ENCODE measurements at regions not wholly inside any gene's neighbourhood (a gene's known extent, or its start where the extent isn't known, plus 50 kb on each side); places are given as distances from the start of the nearest gene placed in this dataset.

DNA sequence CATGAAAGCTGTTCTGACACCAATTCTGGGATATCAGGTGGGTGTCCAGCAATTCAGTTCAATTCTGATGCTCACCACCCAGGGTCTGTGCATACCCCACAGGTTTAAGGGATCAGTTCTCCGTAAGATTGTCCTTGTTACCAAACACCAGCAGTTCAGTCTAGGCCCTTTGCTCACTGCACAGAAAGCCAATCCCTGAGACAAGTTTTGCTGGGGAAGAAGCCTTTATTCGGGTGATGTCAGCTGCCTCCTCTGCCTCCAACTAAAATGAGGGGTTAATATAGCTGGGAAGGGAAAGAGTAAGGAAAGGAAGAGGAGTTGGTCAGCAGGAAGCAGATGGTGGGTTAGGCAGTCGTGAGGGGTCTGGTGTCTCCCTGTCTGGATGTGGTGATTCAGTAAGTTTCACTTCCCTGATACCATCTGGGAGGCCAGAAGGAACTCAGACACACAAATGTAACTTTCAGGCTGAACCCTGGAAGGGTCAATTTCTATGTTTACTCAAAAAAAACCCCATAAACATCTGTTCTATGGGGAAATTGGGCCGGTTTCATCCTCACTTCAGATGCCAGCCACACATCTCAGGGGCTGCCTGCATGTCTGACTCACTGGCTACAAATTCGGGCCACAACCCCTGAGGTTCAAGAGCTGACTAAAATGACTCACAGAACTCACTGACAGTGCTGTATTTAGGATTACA lies 83.3 kb upstream of the PGBD5 start:
- ATAC-seq (peak; percentile 44 to 73 (median 59)), DNase-seq (no peak)
- no peaks in the 10 kb centered on the region for H3K27me3 ChIP-seq
- no peaks in the 10 kb centered on the region for H3K36me3 ChIP-seq
- WGBS (ENCODE audit: insufficient coverage, low coverage, low lambda C conversion rate, missing lambda C conversion rate) = 6% methylated on average over 2 of the region's 5 CpGs
- TF ChIP-seq, protein P1, sequence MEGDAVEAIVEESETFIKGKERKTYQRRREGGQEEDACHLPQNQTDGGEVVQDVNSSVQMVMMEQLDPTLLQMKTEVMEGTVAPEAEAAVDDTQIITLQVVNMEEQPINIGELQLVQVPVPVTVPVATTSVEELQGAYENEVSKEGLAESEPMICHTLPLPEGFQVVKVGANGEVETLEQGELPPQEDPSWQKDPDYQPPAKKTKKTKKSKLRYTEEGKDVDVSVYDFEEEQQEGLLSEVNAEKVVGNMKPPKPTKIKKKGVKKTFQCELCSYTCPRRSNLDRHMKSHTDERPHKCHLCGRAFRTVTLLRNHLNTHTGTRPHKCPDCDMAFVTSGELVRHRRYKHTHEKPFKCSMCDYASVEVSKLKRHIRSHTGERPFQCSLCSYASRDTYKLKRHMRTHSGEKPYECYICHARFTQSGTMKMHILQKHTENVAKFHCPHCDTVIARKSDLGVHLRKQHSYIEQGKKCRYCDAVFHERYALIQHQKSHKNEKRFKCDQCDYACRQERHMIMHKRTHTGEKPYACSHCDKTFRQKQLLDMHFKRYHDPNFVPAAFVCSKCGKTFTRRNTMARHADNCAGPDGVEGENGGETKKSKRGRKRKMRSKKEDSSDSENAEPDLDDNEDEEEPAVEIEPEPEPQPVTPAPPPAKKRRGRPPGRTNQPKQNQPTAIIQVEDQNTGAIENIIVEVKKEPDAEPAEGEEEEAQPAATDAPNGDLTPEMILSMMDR (IDR thresholded peaks at IDR 0.05) = no peak
- no peak for TF ChIP-seq POLR2A (IDR thresholded peaks at IDR 0.05)
- H3K4me3 ChIP-seq = no peak overlapping the region
- intact Hi-C loops (cut with DNase I) = no loop called here
- H3K9me3 ChIP-seq = no peaks in the 10 kb centered on the region
- H3K4me1 ChIP-seq = no peaks in the 10 kb centered on the region
- H3K27ac ChIP-seq = no peak overlapping the region

DNA sequence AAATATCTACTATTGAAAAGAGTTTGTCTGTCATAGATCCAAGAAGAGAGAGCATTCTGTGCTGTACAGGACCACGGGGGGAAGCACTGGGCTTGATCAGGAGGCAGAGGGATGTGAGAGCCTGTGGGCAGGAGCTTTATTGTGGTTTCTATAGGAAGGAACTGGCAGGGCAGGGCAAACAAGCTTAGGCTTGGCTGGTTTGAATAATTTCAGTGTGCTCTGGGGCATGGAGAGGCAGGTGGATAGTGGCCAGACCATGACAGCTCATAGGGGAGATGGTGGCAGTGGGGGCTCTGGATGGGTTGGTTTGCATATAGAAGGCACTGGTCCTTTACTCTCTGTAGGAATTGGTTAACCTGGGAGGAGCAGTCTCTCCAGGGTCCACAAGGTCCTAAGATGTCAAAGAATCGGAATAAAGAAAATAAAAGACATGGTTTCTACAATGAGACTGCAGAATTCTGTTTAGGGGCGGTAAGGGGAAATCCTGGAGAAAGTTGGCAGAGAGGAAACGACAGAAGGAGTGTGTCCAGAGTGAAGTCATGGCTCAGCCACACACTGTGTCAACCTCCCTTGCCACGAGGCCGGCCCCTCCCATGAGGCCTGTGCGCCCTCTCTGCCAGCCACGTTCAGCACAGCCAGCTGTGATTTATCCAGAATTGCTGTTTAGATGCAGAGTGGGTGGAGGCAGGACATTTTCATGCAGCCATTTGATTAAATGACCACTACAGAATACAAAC lies 81.7 kb upstream of the PGBD5 start:
- TF ChIP-seq POLR2A (IDR thresholded peaks at IDR 0.05) = no peak
- TF ChIP-seq, protein P1 (IDR thresholded peaks at IDR 0.05) = no peak
- Histone ChIP-seq H3K4me1 (no peaks in the 10 kb centered on the region), H3K36me3 (no peaks in the 10 kb centered on the region), H3K27me3 (no peaks in the 10 kb centered on the region), H3K4me3 (no peak overlapping the region), H3K9me3 (no peaks in the 10 kb centered on the region), H3K27ac (no peak overlapping the region)
- DNase-seq (no peak), ATAC-seq (no peak)
- 20% methylated on average over 6 of the region's 8 CpGs for WGBS (ENCODE audit: insufficient coverage, low coverage, low lambda C conversion rate, missing lambda C conversion rate)
- intact Hi-C loops (cut with DNase I) = no loop called here

DNA sequence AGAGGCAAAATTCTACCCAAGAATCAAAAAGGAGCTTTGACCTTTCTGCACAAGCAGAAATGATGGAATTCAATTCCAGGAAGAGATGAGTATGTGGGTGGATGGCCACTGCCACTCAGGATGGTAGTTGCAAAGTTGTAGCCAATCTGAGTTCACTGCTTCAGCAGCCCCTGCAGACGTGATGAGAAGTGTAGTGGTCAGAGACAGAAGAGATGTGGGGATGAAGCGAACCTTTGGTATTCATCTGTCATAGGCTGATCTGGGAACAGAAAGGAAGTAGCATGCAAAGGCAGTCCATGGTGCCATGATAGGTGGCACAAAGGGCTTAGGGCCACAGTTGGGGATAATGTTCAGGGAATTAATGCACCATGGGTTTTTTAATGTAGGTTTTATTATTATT lies 81.1 kb upstream of the PGBD5 start:
- intact Hi-C loops (cut with DNase I) = no loop called here
- H3K4me1 ChIP-seq = no peaks in the 10 kb centered on the region
- ATAC-seq (no peak), DNase-seq (no peak)
- H3K9me3 ChIP-seq = no peaks in the 10 kb centered on the region
- WGBS (ENCODE audit: insufficient coverage, low coverage, low lambda C conversion rate, missing lambda C conversion rate) = 63% methylated on average over 2 of the region's 2 CpGs
- H3K36me3 ChIP-seq = no peaks in the 10 kb centered on the region
- TF ChIP-seq POLR2A (IDR thresholded peaks at IDR 0.05) = no peak
- TF ChIP-seq, protein P1 (IDR thresholded peaks at IDR 0.05) = no peak
- no peaks in the 10 kb centered on the region for H3K27me3 ChIP-seq
- H3K27ac ChIP-seq = no peak overlapping the region
- no peak overlapping the region for H3K4me3 ChIP-seq

GRCh38 chr1:230506451-230506850 lies 80.3 kb upstream of the PGBD5 start:
- DNase-seq = no peak
- no peak for TF ChIP-seq POLR2A (IDR thresholded peaks at IDR 0.05)
- TF ChIP-seq, protein P1 (IDR thresholded peaks at IDR 0.05) = no peak
- Histone ChIP-seq H3K27me3 (no peaks in the 10 kb centered on the region), H3K4me3 (no peak overlapping the region), H3K9me3 (no peaks in the 10 kb centered on the region), H3K36me3 (no peaks in the 10 kb centered on the region), H3K27ac (no peak overlapping the region), H3K4me1 (no peaks in the 10 kb centered on the region)
- WGBS (ENCODE audit: insufficient coverage, low coverage, low lambda C conversion rate, missing lambda C conversion rate) = 54% methylated on average over 2 of the region's 3 CpGs
- intact Hi-C loops (cut with DNase I) = no loop called here
- no peak for ATAC-seq
